SU-DHL-6 (cell line): ENCODE measurements at regions not wholly inside any gene's neighbourhood (a gene's known extent, or its start where the extent isn't known, plus 50 kb on each side); places are given as distances from the start of the nearest gene placed in this dataset.

ENCODE experiments used
- H2AFZ ChIP-seq: fragments of 200-600 bp; sonication (generic); 2 replicates; pipeline ENCODE4 v1.6.1; 2014; ENCODE audit warnings: low read depth, mild to moderate bottlenecking, moderate library complexity, mixed read lengths, antibody characterized with exemption, low read length; ENCODE audit not compliant: severe bottlenecking
- H3F3A ChIP-seq: fragments of 200-600 bp; shearing (Covaris generic); 2 replicates; pipeline ENCODE4 v1.6.0; 2016; ENCODE audit warnings: antibody characterized with exemption, mild to moderate bottlenecking; ENCODE audit not compliant: insufficient read depth
- H3K27ac ChIP-seq: fragments of 200-600 bp; sonication (generic); 2 replicates; pipeline ENCODE4 v1.5.1; 2016; ENCODE audit warnings: low read depth, mild to moderate bottlenecking, low read length, moderate library complexity, mixed read lengths
- H3K27me3 ChIP-seq: fragments of 200-600 bp; sonication (generic), shearing (Covaris generic); 2 replicates; pipeline ENCODE4 v1.6.0; 2014; ENCODE audit warnings: mild to moderate bottlenecking, low read length
- H3K36me3 ChIP-seq: fragments of 200-600 bp; sonication (generic); 2 replicates; pipeline ENCODE4 v1.6.1; 2014; ENCODE audit warnings: mild to moderate bottlenecking, low read length, mixed read lengths
- H3K4me2 ChIP-seq: fragments of 300-600, 200-600 bp; shearing (Covaris generic), sonication (generic); 2 replicates; pipeline ENCODE4 v1.6.0; 2014; ENCODE audit warnings: low read length, low read depth, mild to moderate bottlenecking; ENCODE audit not compliant: poor library complexity, severe bottlenecking
- H3K4me3 ChIP-seq: fragments of 200-600 bp; sonication (generic); 2 replicates; pipeline ENCODE4 v1.5.1; 2014; ENCODE audit warnings: antibody characterized with exemption, low read length, mild to moderate bottlenecking, mixed read lengths; ENCODE audit not compliant: insufficient read depth, poor library complexity, severe bottlenecking
- H3K79me2 ChIP-seq: fragments of 200-600 bp; sonication (generic); 2 replicates; pipeline ENCODE4 v1.6.1; 2014; ENCODE audit warnings: mild to moderate bottlenecking, low read length, moderate library complexity; ENCODE audit not compliant: insufficient read depth
- H3K9ac ChIP-seq: fragments of 200-600 bp; sonication (generic); 2 replicates; pipeline ENCODE4 v1.7.0; 2014; ENCODE audit warnings: mild to moderate bottlenecking, low read length
- H3K9me2 ChIP-seq: fragments of 200-600 bp; sonication (generic); replicated peaks from 2 replicates; pipeline ENCODE4 v1.6.1; 2014; ENCODE audit warnings: low read length; ENCODE audit not compliant: insufficient read depth
- H3K9me3 ChIP-seq: fragments of 200-600 bp; sonication (generic); 2 replicates; pipeline ENCODE4 v1.6.1; 2014; ENCODE audit warnings: low read length, mixed read lengths; ENCODE audit not compliant: insufficient read depth
- H4K20me1 ChIP-seq: fragments of 200-600 bp; sonication (generic); 2 replicates; pipeline ENCODE4 v1.6.1; 2014; ENCODE audit warnings: low read depth, mild to moderate bottlenecking, antibody characterized with exemption, low read length, moderate library complexity, mixed read lengths
- CTCF ChIP-seq: fragments of 200-600 bp; sonication (generic); IDR thresholded peaks from one replicate; pipeline ENCODE4 v1.5.1; 2017; ENCODE audit warnings: antibody characterized with exemption, mild to moderate bottlenecking, low read length, moderate library complexity; ENCODE audit not compliant: insufficient read depth, poor library complexity, severe bottlenecking
- EZH2phosphoT487 ChIP-seq: fragments of 200-600 bp; sonication (generic), shearing (Covaris generic); conservative IDR thresholded peaks from 2 replicates; pipeline ENCODE4 v1.6.1; 2018; ENCODE audit warnings: mild to moderate bottlenecking, antibody characterized with exemption, low read length, moderate library complexity, mixed read lengths

- H3K27me3 ChIP-seq = no peaks in the 10 kb centered on the region
- H3K4me3 ChIP-seq = no peak overlapping the region
- no peaks in the 10 kb centered on the region for H3K9me2 ChIP-seq
- no peak overlapping the region for H3K27ac ChIP-seq
- TF ChIP-seq EZH2phosphoT487 (no peak), CTCF (no peak)
- H3K9ac ChIP-seq = no peak overlapping the region
- H4K20me1 ChIP-seq = no peaks in the 10 kb centered on the region
- H3K9me3 ChIP-seq = no peaks in the 10 kb centered on the region
- no peaks in the 10 kb centered on the region for H3K36me3 ChIP-seq
- H2AFZ ChIP-seq = no peak overlapping the region
- H3K4me2 ChIP-seq = no peak overlapping the region
- no peaks in the 10 kb centered on the region for H3K79me2 ChIP-seq
- no peaks in the 10 kb centered on the region for H3F3A ChIP-seq
Observed at GRCh38 chr14:98853063-98853729, 418.8 kb downstream of the BCL11B start.

- no peak overlapping the region for H3K4me3 ChIP-seq
- H3K9me2 ChIP-seq = no peaks in the 10 kb centered on the region
- H2AFZ ChIP-seq = no peak overlapping the region
- no peaks in the 10 kb centered on the region for H4K20me1 ChIP-seq
- H3K27me3 ChIP-seq = no peaks in the 10 kb centered on the region
- H3K27ac ChIP-seq = no peak overlapping the region
- H3K4me2 ChIP-seq = no peak overlapping the region
- H3K9me3 ChIP-seq = no peaks in the 10 kb centered on the region
- TF ChIP-seq EZH2phosphoT487 = no peak
- no peak for TF ChIP-seq CTCF
- no peak overlapping the region for H3K9ac ChIP-seq
- no peaks in the 10 kb centered on the region for H3K36me3 ChIP-seq
- H3K79me2 ChIP-seq = no peaks in the 10 kb centered on the region
- H3F3A ChIP-seq = no peaks in the 10 kb centered on the region
Observed at GRCh38 chr14:98855926-98856715, 415.9 kb downstream of the BCL11B start.

DNA sequence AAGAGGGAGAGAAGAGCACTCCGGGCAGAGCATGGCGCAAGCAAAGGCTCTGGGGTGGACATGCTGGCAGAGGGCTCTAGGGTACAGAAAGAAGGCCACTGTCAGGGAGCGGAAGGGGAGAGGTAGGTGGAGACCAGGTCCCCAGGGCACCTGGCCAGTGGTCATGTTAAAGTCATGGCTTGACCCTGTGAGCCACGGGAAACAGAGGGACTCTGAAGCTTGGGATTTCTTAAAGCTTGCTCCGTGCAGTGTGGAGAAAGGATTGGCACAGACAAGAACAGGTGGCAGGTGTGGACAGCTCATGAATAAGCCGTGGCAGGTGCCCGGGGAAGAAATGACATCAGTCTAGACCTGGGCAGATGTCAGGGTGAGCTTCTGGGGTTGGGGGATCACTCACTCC lies 413.8 kb downstream of the BCL11B start:
- H3K27me3 ChIP-seq = no peaks in the 10 kb centered on the region

More for the DNA sequence above, 413.8 kb downstream of the BCL11B start:
- Histone ChIP-seq H4K20me1 (no peaks in the 10 kb centered on the region), H3K79me2 (no peaks in the 10 kb centered on the region), H3K36me3 (no peaks in the 10 kb centered on the region), H3K9me2 (no peaks in the 10 kb centered on the region), H3K9me3 (no peaks in the 10 kb centered on the region), H3K27ac (no peak overlapping the region), H2AFZ (no peak overlapping the region), H3F3A (no peaks in the 10 kb centered on the region), H3K4me2 (no peak overlapping the region), H3K9ac (no peak overlapping the region), H3K4me3 (no peak overlapping the region)
- TF ChIP-seq EZH2phosphoT487 (no peak), CTCF (no peak)
